ENCODE measurements at regions not wholly inside any gene's neighbourhood (a gene's known extent, or its start where the extent isn't known, plus 50 kb on each side); places are given as distances from the start of the nearest gene placed in this dataset.
"Not testable (repeated sequence)": the region's sequence is repeated elsewhere in the genome, so short reads cannot be mapped to it uniquely, and the experiment has no call there.

DNA sequence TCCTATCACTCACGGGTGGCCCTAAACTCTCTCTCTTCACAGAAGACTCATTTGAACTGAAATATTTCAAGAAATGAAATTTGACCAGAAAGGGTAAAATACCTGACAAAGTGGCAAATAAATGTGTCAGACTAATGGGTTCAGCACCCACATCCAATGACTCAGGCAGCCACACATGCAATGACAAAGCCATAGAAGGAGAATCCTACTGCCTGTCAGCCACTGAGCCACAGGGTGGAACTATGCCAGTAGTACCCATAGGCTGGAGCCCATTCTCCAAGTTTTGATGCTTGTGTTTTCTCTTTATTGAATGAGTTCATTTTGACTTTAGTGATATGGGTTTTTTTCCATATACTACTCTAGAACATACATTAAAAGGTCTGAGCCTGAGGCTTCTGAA is 179.0 kb downstream of the BEND2 start:
- no peaks in the 10 kb centered on the region for H3K36me3 ChIP-seq (ENCODE audit: control insufficient read depth, insufficient read depth, low read length, severe bottlenecking)
- no peaks in the 10 kb centered on the region for H3K4me1 ChIP-seq (ENCODE audit: control insufficient read depth, insufficient read depth, low read length)
- no peak overlapping the region for H3K9ac ChIP-seq (ENCODE audit: low read length)
- H3K4me3 ChIP-seq (ENCODE audit: low read length): no peak overlapping the region
- peaks cover 34% of the 10 kb centered on the region for H3K27me3 ChIP-seq (replicated peaks; ENCODE audit: control insufficient read depth, insufficient read depth, low read length)
- no peaks in the 10 kb centered on the region for H3K9me3 ChIP-seq (ENCODE audit: control insufficient read depth, low read length)
- no peak for DNase-seq (ENCODE audit: low read depth)

DNA sequence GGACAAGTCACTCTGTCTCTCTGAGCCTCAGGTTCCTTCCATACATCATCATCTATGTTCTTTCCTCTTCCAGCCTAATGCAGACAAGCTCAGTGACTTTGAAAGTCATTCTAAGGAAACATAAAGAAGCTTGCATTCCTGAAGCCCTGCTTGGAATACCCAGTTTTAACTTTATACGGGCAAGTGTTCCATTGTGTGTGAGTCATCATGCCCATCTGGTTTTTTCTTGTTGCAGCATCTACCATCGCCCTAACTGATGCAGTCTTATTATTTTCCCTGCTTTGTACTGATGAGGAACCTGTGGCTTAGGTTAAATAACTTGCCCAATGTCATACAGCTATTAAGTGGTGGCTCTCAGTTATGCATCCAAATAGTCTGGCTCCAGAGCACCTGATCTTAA is 177.9 kb upstream of the RAI2 start:
- H3K4me3 ChIP-seq (ENCODE audit: low read length): no peak overlapping the region
- H3K9ac ChIP-seq (ENCODE audit: low read length): no peak overlapping the region
- no peak for DNase-seq (ENCODE audit: low read depth)
- no peaks in the 10 kb centered on the region for H3K4me1 ChIP-seq (ENCODE audit: control insufficient read depth, insufficient read depth, low read length)
- H3K9me3 ChIP-seq (ENCODE audit: control insufficient read depth, low read length): peaks cover 4% of the 10 kb centered on the region
- H3K27me3 ChIP-seq (replicated peaks; ENCODE audit: control insufficient read depth, insufficient read depth, low read length): peaks cover 40% of the 10 kb centered on the region
- no peaks in the 10 kb centered on the region for H3K36me3 ChIP-seq (ENCODE audit: control insufficient read depth, insufficient read depth, low read length, severe bottlenecking)

DNA sequence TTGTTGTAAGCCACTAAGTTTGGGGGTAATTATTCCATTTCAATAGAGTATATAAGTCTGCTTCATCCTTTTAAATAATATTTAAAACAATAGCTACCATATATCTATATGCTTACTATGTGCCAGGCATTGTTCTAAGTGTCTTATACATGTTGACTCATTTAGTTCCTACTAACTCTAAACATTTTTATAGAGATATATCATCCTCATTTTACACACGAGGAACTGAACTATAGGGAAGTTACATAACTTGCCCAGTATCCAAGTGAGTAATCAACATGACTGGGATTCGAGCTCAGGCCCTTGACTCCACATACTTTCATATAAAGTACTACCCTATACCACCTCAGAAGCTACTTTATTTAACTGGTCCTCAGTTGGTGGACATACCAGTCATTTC is 175.3 kb upstream of the RAI2 start:
- H3K4me3 ChIP-seq (ENCODE audit: low read length): no peak overlapping the region
- no peak overlapping the region for H3K9ac ChIP-seq (ENCODE audit: low read length)
- no peaks in the 10 kb centered on the region for H3K4me1 ChIP-seq (ENCODE audit: control insufficient read depth, insufficient read depth, low read length)
- H3K36me3 ChIP-seq (ENCODE audit: control insufficient read depth, insufficient read depth, low read length, severe bottlenecking): no peaks in the 10 kb centered on the region
- peaks cover 4% of the 10 kb centered on the region for H3K9me3 ChIP-seq (ENCODE audit: control insufficient read depth, low read length)
- peaks cover 41% of the 10 kb centered on the region for H3K27me3 ChIP-seq (replicated peaks; ENCODE audit: control insufficient read depth, insufficient read depth, low read length)
- no peak for DNase-seq (ENCODE audit: low read depth)

DNA sequence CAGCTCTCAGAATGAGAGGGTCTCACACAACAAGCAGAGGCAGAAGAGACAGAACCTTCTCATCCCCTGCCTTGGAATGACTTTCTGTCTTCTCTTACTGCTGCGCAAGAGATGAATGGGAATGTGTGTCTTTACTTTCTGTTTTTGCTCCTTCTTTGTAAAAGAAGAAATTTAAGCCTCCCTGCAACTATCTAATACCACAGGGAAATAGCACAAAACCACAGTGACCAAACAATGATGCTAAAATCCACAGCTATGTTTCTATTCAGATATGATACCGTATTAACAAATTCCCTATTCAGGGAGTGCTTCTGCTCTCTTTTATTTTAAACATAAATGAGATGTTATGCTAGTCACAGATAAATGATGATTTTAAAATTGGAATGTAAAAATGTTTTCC is 173.8 kb upstream of the RAI2 start:
- DNase-seq (ENCODE audit: low read depth): no peak
- Histone ChIP-seq H3K4me3 (ENCODE audit: low read length) (no peak overlapping the region), H3K4me1 (ENCODE audit: control insufficient read depth, insufficient read depth, low read length) (no peaks in the 10 kb centered on the region), H3K27me3 (replicated peaks; ENCODE audit: control insufficient read depth, insufficient read depth, low read length) (peaks cover 43% of the 10 kb centered on the region), H3K36me3 (ENCODE audit: control insufficient read depth, insufficient read depth, low read length, severe bottlenecking) (no peaks in the 10 kb centered on the region), H3K9ac (ENCODE audit: low read length) (no peak overlapping the region), H3K9me3 (ENCODE audit: control insufficient read depth, low read length) (peaks cover 4% of the 10 kb centered on the region)

GRCh38 chrX:18034504-18034903 is 173.4 kb upstream of the RAI2 start:
- Histone ChIP-seq H3K4me3 (ENCODE audit: low read length) (no peak overlapping the region), H3K36me3 (ENCODE audit: control insufficient read depth, insufficient read depth, low read length, severe bottlenecking) (no peaks in the 10 kb centered on the region), H3K27me3 (replicated peaks; ENCODE audit: control insufficient read depth, insufficient read depth, low read length) (peaks cover 42% of the 10 kb centered on the region), H3K9ac (ENCODE audit: low read length) (no peak overlapping the region), H3K9me3 (ENCODE audit: control insufficient read depth, low read length) (peaks cover 4% of the 10 kb centered on the region), H3K4me1 (ENCODE audit: control insufficient read depth, insufficient read depth, low read length) (no peaks in the 10 kb centered on the region)
- no peak for DNase-seq (ENCODE audit: low read depth)

GRCh38 chrX:18032486-18033221 is 171.6 kb upstream of the RAI2 start:
- Histone ChIP-seq H3K9ac (ENCODE audit: low read length) (no peak overlapping the region), H3K4me1 (ENCODE audit: control insufficient read depth, insufficient read depth, low read length) (no peaks in the 10 kb centered on the region), H3K27me3 (replicated peaks; ENCODE audit: control insufficient read depth, insufficient read depth, low read length) (peaks cover 38% of the 10 kb centered on the region), H3K9me3 (ENCODE audit: control insufficient read depth, low read length) (peaks cover 4% of the 10 kb centered on the region), H3K4me3 (ENCODE audit: low read length) (no peak overlapping the region), H3K36me3 (ENCODE audit: control insufficient read depth, insufficient read depth, low read length, severe bottlenecking) (no peaks in the 10 kb centered on the region)
- DNase-seq (ENCODE audit: low read depth): peak; percentile 1

GRCh38 chrX:18031726-18032375 is 170.8 kb upstream of the RAI2 start:
- Histone ChIP-seq H3K9me3 (ENCODE audit: control insufficient read depth, low read length) (peaks cover 4% of the 10 kb centered on the region), H3K27me3 (replicated peaks; ENCODE audit: control insufficient read depth, insufficient read depth, low read length) (peaks cover 38% of the 10 kb centered on the region), H3K36me3 (ENCODE audit: control insufficient read depth, insufficient read depth, low read length, severe bottlenecking) (no peaks in the 10 kb centered on the region), H3K4me1 (ENCODE audit: control insufficient read depth, insufficient read depth, low read length) (no peaks in the 10 kb centered on the region), H3K9ac (ENCODE audit: low read length) (no peak overlapping the region), H3K4me3 (ENCODE audit: low read length) (no peak overlapping the region)
- no peak for DNase-seq (ENCODE audit: low read depth)

GRCh38 chrX:18030656-18031055 is 169.6 kb upstream of the RAI2 start:
- not testable (repeated sequence) for H3K36me3 ChIP-seq (ENCODE audit: control insufficient read depth, insufficient read depth, low read length, severe bottlenecking); H3K9ac ChIP-seq (ENCODE audit: low read length); H3K9me3 ChIP-seq (ENCODE audit: control insufficient read depth, low read length); H3K4me1 ChIP-seq (ENCODE audit: control insufficient read depth, insufficient read depth, low read length); DNase-seq (ENCODE audit: low read depth); H3K4me3 ChIP-seq (ENCODE audit: low read length)
- peaks cover 38% of the 10 kb centered on the region for H3K27me3 ChIP-seq (replicated peaks; ENCODE audit: control insufficient read depth, insufficient read depth, low read length)

DNA sequence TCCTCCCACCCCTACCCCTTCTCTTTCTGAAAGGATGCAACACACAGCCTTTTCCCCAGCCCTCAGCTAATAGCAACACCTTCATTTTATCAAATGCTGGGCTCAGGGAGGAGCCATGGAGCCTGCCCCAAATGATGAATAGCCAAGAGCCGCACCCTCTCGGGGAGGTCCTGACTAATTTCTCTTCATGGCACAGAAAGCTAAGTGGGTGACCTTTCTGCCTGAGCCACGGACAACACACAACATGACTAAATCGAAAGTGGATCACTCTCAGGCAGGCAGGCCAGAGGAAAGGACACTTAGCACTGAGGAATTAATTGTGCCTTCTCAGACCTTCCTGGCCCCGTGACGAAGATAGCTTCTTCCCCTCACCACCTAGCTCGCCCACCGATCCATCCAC is 165.1 kb upstream of the RAI2 start:
- H3K9me3 ChIP-seq (ENCODE audit: control insufficient read depth, low read length): no peaks in the 10 kb centered on the region
- no peak overlapping the region for H3K4me3 ChIP-seq (ENCODE audit: low read length)
- no peak for DNase-seq (ENCODE audit: low read depth)
- no peaks in the 10 kb centered on the region for H3K4me1 ChIP-seq (ENCODE audit: control insufficient read depth, insufficient read depth, low read length)
- H3K27me3 ChIP-seq (replicated peaks; ENCODE audit: control insufficient read depth, insufficient read depth, low read length): peaks cover 35% of the 10 kb centered on the region
- H3K36me3 ChIP-seq (ENCODE audit: control insufficient read depth, insufficient read depth, low read length, severe bottlenecking): no peaks in the 10 kb centered on the region
- H3K9ac ChIP-seq (ENCODE audit: low read length): no peak overlapping the region

GRCh38 chrX:18017411-18017810 is 156.3 kb upstream of the RAI2 start:
- no peak overlapping the region for H3K4me3 ChIP-seq (ENCODE audit: low read length)
- no peak overlapping the region for H3K9ac ChIP-seq (ENCODE audit: low read length)
- no peaks in the 10 kb centered on the region for H3K4me1 ChIP-seq (ENCODE audit: control insufficient read depth, insufficient read depth, low read length)
- no peak for DNase-seq (ENCODE audit: low read depth)
- H3K9me3 ChIP-seq (ENCODE audit: control insufficient read depth, low read length): peaks cover 10% of the 10 kb centered on the region
- H3K36me3 ChIP-seq (ENCODE audit: control insufficient read depth, insufficient read depth, low read length, severe bottlenecking): no peaks in the 10 kb centered on the region
- peaks cover 28% of the 10 kb centered on the region for H3K27me3 ChIP-seq (replicated peaks; ENCODE audit: control insufficient read depth, insufficient read depth, low read length)

GRCh38 chrX:18016941-18017340 is 155.8 kb upstream of the RAI2 start:
- no peak overlapping the region for H3K9ac ChIP-seq (ENCODE audit: low read length)
- H3K27me3 ChIP-seq (replicated peaks; ENCODE audit: control insufficient read depth, insufficient read depth, low read length): peaks cover 28% of the 10 kb centered on the region
- no peaks in the 10 kb centered on the region for H3K36me3 ChIP-seq (ENCODE audit: control insufficient read depth, insufficient read depth, low read length, severe bottlenecking)
- no peak for DNase-seq (ENCODE audit: low read depth)
- no peak overlapping the region for H3K4me3 ChIP-seq (ENCODE audit: low read length)
- H3K4me1 ChIP-seq (ENCODE audit: control insufficient read depth, insufficient read depth, low read length): no peaks in the 10 kb centered on the region
- peaks cover 10% of the 10 kb centered on the region for H3K9me3 ChIP-seq (ENCODE audit: control insufficient read depth, low read length)
